Fibroblast of lung (primary cell): ENCODE measurements at regions not wholly inside any gene's neighbourhood (a gene's known extent, or its start where the extent isn't known, plus 50 kb on each side); places are given as distances from the start of the nearest gene placed in this dataset.

Experiments
- EZH2 ChIP-seq: IDR thresholded peaks from 2 replicates; pipeline ENCODE4 v1.5.1; 2012; ENCODE audit warnings: low read length, control low read depth, mild to moderate bottlenecking; ENCODE audit errors: missing control alignments
- TF ChIP-seq, protein P1 (sequence below), 2 donors: IDR thresholded peaks in 1 of 2; conservative IDR thresholded peaks in 1 of 2; 1 replicate in 1 of 2; 2 replicates in 1 of 2; pipeline ENCODE4 v1.5.1; 2011 to 2012; ENCODE audit warnings: low read length in 2 of 2, control low read depth in 1 of 2, inconsistent platforms in 1 of 2, low read depth in 1 of 2, mild to moderate bottlenecking in 1 of 2

DNA sequence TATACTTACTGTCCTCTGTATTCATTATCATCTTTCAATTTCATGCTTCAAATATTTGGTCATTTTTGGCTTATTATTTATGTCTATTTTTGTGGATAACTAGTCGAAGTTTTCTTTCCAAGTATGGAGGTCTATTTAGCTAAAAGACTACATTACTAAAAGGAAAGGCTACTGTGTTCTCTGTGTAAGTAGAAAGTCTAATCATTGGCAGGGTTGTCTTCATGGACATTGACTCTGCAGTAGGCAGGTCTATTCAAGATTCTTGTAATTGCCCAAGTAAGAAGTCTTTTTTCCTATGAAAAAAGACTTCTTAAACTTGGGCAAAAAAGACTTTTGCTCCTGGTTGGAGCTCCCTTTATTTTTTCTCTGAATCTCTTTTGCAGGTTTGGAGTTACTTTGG, 368.6 kb upstream of the GRM7 start:
- TF ChIP-seq, protein P1, sequence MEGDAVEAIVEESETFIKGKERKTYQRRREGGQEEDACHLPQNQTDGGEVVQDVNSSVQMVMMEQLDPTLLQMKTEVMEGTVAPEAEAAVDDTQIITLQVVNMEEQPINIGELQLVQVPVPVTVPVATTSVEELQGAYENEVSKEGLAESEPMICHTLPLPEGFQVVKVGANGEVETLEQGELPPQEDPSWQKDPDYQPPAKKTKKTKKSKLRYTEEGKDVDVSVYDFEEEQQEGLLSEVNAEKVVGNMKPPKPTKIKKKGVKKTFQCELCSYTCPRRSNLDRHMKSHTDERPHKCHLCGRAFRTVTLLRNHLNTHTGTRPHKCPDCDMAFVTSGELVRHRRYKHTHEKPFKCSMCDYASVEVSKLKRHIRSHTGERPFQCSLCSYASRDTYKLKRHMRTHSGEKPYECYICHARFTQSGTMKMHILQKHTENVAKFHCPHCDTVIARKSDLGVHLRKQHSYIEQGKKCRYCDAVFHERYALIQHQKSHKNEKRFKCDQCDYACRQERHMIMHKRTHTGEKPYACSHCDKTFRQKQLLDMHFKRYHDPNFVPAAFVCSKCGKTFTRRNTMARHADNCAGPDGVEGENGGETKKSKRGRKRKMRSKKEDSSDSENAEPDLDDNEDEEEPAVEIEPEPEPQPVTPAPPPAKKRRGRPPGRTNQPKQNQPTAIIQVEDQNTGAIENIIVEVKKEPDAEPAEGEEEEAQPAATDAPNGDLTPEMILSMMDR (conservative IDR thresholded peaks at IDR 0.05 in 1 of 2, IDR thresholded peaks at IDR 0.05 in 1 of 2; ENCODE audit: low read depth in 1 of 2, low read length in 2 of 2), result no peak
- no peak for TF ChIP-seq EZH2
